Tibial nerve (tissue), 4 donors: ENCODE measurements at regions not wholly inside any gene's neighbourhood (a gene's known extent, or its start where the extent isn't known, plus 50 kb on each side); places are given as distances from the start of the nearest gene placed in this dataset.

ENCODE experiments used
- EP300 ChIP-seq, 2 donors: sonication (generic); formaldehyde crosslinking; IDR thresholded peaks; one replicate each; pipeline ENCODE4 v1.6.1; 2017; ENCODE audit warnings: antibody characterized with exemption in 2 of 2, mild to moderate bottlenecking in 1 of 2
- POLR2A ChIP-seq, 2 donors: fragments of 450-650 bp; IDR thresholded peaks; one replicate each; pipeline ENCODE4 v1.6.1; 2017; ENCODE audit warnings: antibody characterized with exemption in 2 of 2, mild to moderate bottlenecking in 2 of 2, moderate library complexity in 2 of 2
- TF ChIP-seq, protein P1 (sequence below), 5 experiments: fragments of 200-600 bp in 3 of 5; fragments of 450-650 bp in 2 of 5; sonication (generic) in 3 of 5; IDR thresholded peaks; one replicate each; pipeline ENCODE4 v1.5.1; 2016 to 2019; ENCODE audit warnings: antibody characterized with exemption in 5 of 5, mild to moderate bottlenecking in 3 of 5, moderate library complexity in 2 of 5

- TF ChIP-seq, protein P1, sequence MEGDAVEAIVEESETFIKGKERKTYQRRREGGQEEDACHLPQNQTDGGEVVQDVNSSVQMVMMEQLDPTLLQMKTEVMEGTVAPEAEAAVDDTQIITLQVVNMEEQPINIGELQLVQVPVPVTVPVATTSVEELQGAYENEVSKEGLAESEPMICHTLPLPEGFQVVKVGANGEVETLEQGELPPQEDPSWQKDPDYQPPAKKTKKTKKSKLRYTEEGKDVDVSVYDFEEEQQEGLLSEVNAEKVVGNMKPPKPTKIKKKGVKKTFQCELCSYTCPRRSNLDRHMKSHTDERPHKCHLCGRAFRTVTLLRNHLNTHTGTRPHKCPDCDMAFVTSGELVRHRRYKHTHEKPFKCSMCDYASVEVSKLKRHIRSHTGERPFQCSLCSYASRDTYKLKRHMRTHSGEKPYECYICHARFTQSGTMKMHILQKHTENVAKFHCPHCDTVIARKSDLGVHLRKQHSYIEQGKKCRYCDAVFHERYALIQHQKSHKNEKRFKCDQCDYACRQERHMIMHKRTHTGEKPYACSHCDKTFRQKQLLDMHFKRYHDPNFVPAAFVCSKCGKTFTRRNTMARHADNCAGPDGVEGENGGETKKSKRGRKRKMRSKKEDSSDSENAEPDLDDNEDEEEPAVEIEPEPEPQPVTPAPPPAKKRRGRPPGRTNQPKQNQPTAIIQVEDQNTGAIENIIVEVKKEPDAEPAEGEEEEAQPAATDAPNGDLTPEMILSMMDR (IDR thresholded peaks at IDR 0.05): no peak
- TF ChIP-seq POLR2A (IDR thresholded peaks at IDR 0.05) (no peak), EP300 (IDR thresholded peaks at IDR 0.05) (no peak)
These were observed 135.6 kb downstream of the UNC5CL start for GRCh38 chr6:40903456-40903855.
